HK-2 (cell line): ENCODE measurements at regions not wholly inside any gene's neighbourhood (a gene's known extent, or its start where the extent isn't known, plus 50 kb on each side); places are given as distances from the start of the nearest gene placed in this dataset.
A peak's percentile ranks its signal among the peaks of the same experiment; 100 is the strongest.

Source experiments
- DNase-seq: peaks from one replicate; pipeline ENCODE4 v3.0.0-alpha.2; 2018; ENCODE audit not compliant: unreplicated experiment

DNA sequence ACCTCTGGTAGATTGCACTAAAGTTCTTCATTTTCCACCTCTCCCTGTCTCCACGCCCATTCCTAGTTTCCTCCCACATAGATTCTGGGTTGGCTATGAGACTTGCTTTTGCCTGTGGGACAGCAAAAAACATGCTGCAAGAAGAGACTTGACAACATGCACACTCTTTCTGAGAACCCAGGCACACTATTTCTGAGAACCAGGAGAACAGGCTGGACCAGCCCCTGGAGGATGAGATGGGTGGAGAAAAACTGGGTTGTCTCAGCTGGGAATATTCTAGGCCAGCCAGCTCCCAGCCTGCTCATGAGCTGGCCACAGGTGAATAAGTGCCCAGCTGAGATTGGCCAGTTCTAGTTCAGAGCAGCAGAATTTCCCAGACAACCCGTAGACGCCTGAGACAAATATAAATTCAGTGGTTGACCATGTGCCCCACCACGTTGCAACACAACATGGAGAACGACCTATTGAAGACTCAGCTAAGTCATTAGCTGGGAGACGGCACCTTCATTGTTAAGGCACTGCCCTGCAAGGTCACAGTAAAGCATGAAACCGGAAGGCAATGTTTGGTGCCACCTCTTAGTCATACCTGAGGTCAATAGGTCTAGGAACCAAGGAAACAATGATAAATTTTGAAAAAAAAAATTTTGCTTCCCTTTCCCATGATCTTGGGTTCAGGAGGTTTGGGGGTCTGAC lies 92.7 kb upstream of the AKR1E2 start:
- peak; percentile 24 for DNase-seq

DNA sequence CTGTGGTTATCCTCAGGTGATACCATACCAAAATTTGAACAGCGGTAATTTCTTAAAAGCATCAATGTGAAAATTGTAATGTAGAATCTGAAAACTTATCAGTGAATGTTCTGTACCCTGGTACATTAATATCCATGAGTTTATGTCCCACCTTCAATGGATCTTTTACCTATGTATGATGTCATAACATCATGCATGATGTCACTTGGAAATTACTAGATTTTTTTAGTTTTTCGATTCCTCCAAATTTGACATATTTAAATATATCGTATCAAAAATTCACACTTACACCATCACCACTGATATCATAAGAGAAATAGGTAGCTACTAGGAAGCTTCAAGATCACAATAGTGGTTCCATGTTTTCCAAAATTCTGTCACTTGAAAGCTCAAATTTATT lies 95.0 kb upstream of the AKR1E2 start:
- no peak for DNase-seq

DNA sequence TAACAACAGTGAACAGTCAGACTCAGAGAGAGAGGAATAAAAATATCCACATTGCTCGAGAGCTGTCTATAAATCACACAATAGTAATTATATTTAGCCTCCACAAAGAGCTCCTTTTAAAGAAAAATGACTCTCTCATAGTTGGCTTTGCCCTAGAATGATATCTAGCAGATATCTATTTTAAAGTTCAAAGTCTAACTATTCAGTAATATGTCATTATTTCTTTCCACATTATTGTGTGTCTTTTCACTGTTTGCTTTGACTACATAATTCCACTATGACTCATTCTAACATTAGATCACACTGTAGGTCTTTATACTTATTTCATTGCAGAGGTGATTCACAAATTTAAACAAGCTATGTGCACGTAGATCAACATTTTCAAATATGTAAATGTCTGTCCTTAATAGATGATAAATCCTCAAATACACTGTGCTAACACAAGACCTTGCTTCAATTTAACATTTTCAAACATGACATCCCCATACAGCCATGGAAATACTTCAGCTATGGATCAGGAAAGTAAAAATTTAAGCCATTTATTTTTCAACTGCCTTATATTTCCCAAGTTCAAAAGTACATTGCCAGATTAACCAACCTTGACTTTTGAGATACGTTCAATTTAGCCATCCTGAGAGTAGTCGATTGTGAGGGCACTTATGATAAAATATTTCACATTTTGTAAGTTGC lies 99.9 kb upstream of the AKR1E2 start:
- DNase-seq: no peak

DNA sequence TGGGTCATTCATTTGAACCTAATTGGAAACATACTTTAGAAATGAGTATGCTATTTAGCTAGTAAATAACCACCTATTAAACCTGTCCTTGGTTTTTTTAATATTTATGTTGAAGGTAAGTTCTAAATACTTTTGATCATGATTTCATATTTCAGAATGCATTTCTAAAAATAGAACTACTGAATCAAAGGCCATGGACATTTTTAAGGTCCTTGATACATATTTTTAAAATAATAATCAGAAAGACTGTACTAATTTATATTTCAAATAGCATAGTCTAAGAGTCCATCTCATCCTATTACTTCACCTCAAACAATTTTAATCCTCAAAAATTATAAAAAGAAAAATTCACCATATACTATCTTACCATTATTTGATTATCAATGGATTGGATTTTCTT lies 102.1 kb upstream of the AKR1E2 start:
- no peak for DNase-seq

GRCh38 chr10:4721999-4722753 lies 103.8 kb upstream of the AKR1E2 start:
- DNase-seq: no peak

GRCh38 chr10:4720463-4720862 lies 105.5 kb upstream of the AKR1E2 start:
- DNase-seq: no peak

GRCh38 chr10:4719671-4720070 lies 106.3 kb upstream of the AKR1E2 start:
- DNase-seq: no peak

GRCh38 chr10:4719036-4719435 lies 107.0 kb upstream of the AKR1E2 start:
- no peak for DNase-seq

- DNase-seq: no peak
These were observed 107.5 kb upstream of the AKR1E2 start for GRCh38 chr10:4718544-4718943.

DNA sequence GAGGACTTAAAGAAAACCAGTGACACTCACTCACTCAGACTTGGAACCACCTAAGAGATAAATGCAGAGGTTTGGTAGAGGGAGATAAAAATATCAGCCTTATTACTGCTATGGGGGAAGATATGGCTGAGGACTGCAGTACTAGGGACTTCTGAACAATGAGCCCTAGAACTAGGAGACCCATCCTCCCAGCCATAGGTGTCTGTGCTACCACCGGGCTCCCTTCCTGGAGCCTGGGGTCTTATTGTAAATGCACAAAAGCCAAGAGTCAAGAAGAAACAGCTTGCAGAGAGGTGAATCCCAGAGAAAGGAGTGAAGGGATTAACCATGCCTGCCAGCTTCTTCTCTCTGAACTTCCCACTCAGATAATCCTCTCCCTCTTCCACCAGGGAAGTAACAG lies 108.3 kb upstream of the AKR1E2 start:
- no peak for DNase-seq

DNA sequence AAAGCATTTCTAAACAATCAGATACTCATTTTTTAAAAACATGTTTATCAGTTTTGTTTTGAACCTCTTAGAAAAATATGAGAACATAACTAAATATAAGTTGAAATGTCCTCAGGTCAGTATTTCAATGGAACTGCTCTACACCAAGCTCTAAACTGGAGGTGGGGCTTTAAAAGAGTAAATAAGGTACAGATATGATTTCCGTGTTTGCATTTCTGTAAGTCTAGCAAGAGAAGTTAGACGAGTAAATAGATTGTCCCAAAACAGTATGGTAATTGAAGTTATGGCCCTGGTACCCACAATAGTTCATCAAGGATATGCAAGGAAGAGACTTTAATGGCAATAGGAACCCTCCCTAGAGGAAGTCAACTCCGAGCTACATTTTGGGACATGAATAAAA lies 115.1 kb upstream of the AKR1E2 start:
- DNase-seq: no peak

DNA sequence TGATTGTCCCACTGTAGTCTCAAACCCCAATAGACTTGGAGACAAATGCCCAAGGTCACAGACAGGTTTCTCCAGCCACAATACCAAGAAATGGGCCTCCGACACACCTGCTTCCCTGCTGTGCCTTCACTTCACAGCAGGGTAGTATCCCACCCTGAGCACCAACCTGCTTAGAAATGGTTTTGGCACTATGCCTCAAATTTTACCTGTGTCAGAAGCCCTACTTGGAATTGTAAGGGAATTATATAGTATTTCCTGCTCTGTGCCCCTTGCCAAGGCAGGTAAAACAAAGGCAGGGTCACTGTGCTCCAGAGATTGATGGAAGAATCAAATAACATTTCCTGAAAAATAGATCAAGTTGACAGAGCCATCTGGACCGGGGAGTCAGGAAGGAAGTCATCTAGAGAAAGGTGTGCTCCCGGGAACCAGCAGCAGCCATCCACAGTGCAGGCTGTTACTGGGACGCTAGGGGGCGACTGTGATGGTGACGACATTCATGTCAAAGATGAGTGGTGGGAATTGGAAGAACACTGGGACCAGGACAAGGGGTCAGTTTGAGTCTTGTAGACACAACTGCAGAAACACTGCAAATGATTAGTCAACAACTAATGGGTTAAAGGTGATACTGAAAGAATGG lies 117.8 kb upstream of the AKR1E2 start:
- no peak for DNase-seq

- no peak for DNase-seq
These were observed 118.8 kb upstream of the AKR1E2 start for GRCh38 chr10:4707221-4707620.

- peak; percentile 28 for DNase-seq
These were observed 121.9 kb upstream of the AKR1E2 start for GRCh38 chr10:4704034-4704545.

- no peak for DNase-seq
These were observed 125.0 kb upstream of the AKR1E2 start for GRCh38 chr10:4701016-4701415.

- no peak for DNase-seq
These were observed 125.9 kb upstream of the AKR1E2 start for GRCh38 chr10:4699950-4700730.

DNA sequence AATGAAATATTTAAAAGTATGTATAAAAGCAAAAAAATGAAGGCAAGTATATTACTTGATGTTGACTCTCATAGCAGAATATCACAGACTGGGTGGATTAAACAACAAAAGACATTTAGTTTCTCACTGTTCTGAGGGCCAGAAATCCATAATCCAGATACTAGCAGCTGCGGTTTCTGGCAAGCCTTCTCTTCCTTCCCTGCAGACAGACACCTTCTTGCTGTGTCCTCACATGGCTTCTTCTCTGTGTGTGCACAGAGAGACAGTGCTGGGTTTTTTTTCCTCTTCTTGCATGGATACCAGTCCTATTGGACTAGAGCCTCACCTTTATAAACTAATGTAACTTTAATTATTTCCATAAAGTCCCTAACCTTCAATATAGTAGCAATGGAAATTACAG lies 127.9 kb upstream of the AKR1E2 start:
- no peak for DNase-seq

GRCh38 chr10:4696186-4696585 lies 129.8 kb upstream of the AKR1E2 start:
- DNase-seq: no peak

DNA sequence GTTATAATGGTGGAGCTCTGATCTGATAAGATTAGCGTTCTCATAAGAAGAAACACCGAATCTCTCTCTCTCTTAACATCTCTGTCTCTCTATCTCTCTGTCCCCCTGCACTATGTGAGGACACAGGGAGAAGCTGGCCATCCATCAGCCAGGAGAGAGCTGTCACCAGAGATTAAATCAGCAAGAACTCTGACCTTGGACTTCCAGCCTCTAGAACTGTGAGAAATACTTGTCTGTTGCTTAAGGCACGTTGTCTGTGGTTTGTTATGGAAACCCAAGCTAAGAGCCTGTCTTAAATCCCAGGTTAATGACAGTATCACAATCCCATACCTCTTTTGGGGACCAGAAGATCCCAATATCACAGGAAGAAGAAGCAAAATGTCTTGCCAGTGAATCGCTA lies 132.0 kb upstream of the AKR1E2 start:
- no peak for DNase-seq

GRCh38 chr10:4692206-4692605 lies 133.8 kb upstream of the AKR1E2 start:
- no peak for DNase-seq

- DNase-seq: no peak
These were observed 134.2 kb upstream of the AKR1E2 start for GRCh38 chr10:4691776-4692175.
